ENCODE measurements at regions not wholly inside any gene's neighbourhood (a gene's known extent, or its start where the extent isn't known, plus 50 kb on each side); places are given as distances from the start of the nearest gene placed in this dataset.
A peak's percentile ranks its signal among the peaks of the same experiment; 100 is the strongest.

- TF ChIP-seq ZNF256 (CRISPR knock-in tag; conservative IDR thresholded peaks at IDR 0.05) (peak; percentile 56; the same call in 1 of the 2 replicates), ATF2 (CRISPR knock-in tag; IDR thresholded peaks at IDR 0.05) (peak; percentile 73; the same call in 1 of the 2 replicates), GATA4 (IDR thresholded peaks at IDR 0.05; ENCODE audit: borderline replicate concordance, low read depth) (peak; percentile 71; the same call in 1 of the 2 replicates), KAT2B (IDR thresholded peaks at IDR 0.05; ENCODE audit: borderline replicate concordance, low read depth, low read length) (no peak), ZNF652 (CRISPR knock-in tag; IDR thresholded peaks at IDR 0.05; ENCODE audit: borderline replicate concordance, low read depth) (no peak), MIER2 (CRISPR knock-in tag; IDR thresholded peaks at IDR 0.05) (peak; percentile 53; the same call in 1 of the 2 replicates), MATR3 (CRISPR knock-in tag; IDR thresholded peaks at IDR 0.05) (no peak), ZSCAN5A (CRISPR knock-in tag; IDR thresholded peaks at IDR 0.05; ENCODE audit: borderline replicate concordance) (peak; percentile 70; the same call in 1 of the 2 replicates), PRPF4 (IDR thresholded peaks at IDR 0.05; ENCODE audit: low read depth, low read length, poor library complexity, severe bottlenecking) (no peak), ZBTB39 (CRISPR knock-in tag; IDR thresholded peaks at IDR 0.05) (no peak), DMTF1 (CRISPR knock-in tag; IDR thresholded peaks at IDR 0.05) (no peak), MYC (CRISPR knock-in tag; IDR thresholded peaks at IDR 0.05; ENCODE audit: borderline replicate concordance) (peak; percentile 82), ZNF615 (CRISPR knock-in tag; IDR thresholded peaks at IDR 0.05; ENCODE audit: borderline replicate concordance) (no peak), ZNF207 (IDR thresholded peaks at IDR 0.05; ENCODE audit: borderline replicate concordance) (no peak), ATF5 (CRISPR knock-in tag; IDR thresholded peaks at IDR 0.05; ENCODE audit: low read depth) (no peak), ZNF713 (CRISPR knock-in tag; IDR thresholded peaks at IDR 0.05) (no peak), ZNF598 (CRISPR knock-in tag; IDR thresholded peaks at IDR 0.05; ENCODE audit: borderline replicate concordance) (no peak), ZNF660 (CRISPR knock-in tag; IDR thresholded peaks at IDR 0.05; ENCODE audit: borderline replicate concordance, low read depth) (no peak), ZNF589 (CRISPR knock-in tag; conservative IDR thresholded peaks at IDR 0.05) (no peak)
Observed at GRCh38 chr22:23521441-23522113, 58.5 kb downstream of the IGLL1 start (continued).
